TTC549 (cell line): ENCODE measurements at regions not wholly inside any gene's neighbourhood (a gene's known extent, or its start where the extent isn't known, plus 50 kb on each side); places are given as distances from the start of the nearest gene placed in this dataset.
"Not testable (repeated sequence)": the region's sequence is repeated elsewhere in the genome, so short reads cannot be mapped to it uniquely, and the experiment has no call there.

Experiments used
- FAIRE-seq: peaks from 2 replicates; lab custom pipeline; 2012; peaks lifted over from hg19 to GRCh38; lab: Jason Lieb, UNC

DNA sequence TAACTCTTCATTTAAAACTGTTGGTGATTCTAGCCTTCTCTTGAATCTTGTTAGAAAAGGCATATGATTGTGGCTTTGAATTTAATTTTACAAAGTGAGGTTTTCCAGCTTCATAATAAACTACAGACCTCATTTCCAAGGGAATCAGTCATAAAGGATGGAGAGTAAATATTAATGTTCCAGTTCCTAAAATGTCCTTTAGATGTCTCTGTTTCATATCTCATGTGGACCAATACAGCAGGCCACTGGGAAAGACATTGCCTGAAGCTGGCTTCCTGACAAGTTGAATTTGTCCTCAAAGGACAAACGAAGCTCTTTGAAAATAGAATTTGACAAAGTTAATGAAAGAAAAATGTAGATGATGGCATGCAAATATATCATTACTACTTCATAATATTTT, 125.4 kb downstream of the ZNF330 start:
- peak; percentile 11 for FAIRE-seq

DNA sequence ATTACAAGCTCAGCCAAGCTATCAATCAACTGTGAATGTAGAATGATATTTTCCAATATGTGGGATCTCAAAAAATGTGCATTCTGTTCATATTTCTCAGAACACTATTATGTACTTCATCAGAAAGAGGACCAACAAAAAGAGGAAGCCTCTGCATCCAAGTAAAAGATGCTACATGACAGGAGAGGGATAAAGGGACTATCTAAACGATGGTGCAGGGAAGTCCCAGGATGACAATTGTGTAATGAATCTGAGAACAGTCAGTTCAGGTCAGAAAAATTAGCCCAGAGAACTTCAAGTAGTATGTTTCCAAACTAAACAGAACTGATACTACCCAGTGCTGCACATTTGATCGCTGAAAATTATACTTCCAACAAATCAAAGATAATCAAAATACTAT, 127.0 kb downstream of the ZNF330 start:
- no peak for FAIRE-seq

DNA sequence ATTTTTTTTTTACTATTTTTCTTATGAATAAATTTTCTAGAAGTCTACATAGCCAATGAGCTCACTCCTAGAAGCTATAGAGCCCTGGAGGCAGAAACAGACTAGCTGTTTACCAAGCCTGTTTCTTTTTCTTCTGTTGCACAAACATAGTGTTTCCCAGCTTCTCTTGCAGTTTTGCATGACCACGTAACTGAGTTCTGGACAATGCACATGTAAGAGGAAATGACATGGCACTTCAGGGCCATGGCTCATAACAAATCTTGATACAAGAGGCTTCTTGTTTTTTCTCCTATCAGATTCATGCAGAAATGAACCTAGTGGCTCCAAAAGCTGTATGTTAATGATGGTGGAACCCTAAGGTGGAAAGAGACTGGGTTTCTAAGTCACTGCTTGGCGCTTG, 127.4 kb downstream of the ZNF330 start:
- FAIRE-seq = no peak

DNA sequence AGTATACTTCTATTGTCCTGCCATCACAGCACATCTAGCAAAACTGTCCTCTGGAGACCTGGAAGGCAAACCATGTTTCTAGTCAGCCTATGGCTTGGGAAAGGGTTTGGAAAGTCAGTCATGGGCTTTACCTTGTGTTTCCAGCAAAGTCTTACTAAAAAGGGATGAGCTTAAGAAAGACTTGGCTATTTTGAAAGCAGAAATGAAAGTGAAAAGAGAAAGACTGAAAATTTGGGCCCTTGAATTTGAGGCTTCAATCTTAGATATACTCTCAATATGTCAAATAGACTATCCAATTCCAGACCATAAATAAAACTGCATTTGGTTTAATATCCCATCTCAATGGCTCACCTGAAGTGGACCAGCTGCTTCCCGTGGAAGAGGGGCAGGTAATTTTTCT, 127.9 kb downstream of the ZNF330 start:
- no peak for FAIRE-seq

DNA sequence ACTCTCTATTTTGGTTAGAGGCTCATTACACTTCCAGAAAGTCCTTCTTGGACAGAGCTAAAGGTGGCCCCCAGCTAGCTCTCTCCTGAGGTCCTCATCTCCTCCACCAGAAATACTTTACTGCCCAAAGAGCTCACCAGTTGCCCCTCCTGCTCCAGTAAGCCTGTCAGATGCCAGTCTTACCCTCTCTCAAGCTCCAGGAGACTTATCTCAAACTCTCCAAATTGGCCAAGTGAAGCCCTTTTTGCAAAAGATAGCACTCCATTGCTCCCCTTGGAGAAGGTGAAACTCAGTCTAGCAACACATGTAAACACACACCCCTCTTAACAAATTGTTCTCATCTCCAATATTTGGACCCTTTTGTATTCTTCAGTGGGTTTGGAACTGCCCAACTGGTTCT, 128.5 kb downstream of the ZNF330 start:
- FAIRE-seq = no peak

GRCh38 chr4:141350122-141350905, 129.6 kb downstream of the ZNF330 start:
- no peak for FAIRE-seq

GRCh38 chr4:141352331-141352730, 131.6 kb downstream of the ZNF330 start:
- FAIRE-seq = no peak

DNA sequence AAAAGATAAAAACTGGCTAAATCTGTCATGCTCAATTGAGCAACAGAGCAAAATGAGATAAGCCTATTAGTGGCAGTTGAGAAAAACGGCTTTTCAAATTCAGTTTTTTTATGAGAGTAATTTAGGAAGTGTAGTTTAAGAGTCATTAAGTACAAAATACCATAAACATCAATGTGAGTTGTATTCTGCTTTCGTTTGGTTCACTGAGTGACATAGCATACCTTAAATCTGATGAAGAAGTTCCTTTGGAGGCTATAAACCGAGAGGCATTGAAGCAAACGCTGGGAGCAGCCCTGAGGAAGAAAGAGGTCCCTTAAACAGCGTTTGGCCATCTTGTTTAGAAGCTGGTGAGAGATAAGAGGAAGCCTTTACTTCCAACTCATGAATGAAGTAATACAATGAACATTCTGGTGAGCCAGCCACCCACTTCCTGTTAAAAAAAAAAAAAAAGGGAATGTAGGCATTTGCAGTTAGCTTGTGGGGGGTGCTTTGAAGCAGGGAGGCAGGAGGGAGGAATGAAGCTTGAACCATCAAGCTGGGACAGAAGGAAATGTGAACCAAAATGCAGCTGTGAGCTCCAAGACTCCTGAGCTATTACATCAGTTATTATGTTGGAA, 132.3 kb downstream of the ZNF330 start:
- FAIRE-seq = no peak

- no peak for FAIRE-seq
Measured at GRCh38 chr4:141356321-141356962, 135.7 kb downstream of the ZNF330 start.

DNA sequence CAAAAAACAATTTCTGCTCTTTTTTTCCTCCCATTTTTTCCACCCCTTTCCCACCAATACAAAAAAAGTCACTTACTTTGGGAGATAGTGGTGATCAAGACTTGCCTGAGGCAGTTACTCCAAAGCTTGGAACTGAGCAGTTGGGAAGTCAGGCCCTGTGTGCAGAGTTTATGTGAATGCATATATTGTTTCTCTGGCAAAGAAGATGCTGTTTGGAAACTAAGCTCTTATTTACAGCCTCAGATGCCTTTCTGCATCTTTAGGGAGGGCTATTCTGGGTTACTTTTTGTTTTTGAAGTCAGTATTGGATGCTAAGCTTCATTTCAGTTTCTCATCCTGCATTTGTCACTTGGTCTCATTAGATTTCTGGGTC, 136.3 kb downstream of the ZNF330 start:
- no peak for FAIRE-seq

- FAIRE-seq = not testable (repeated sequence)
Measured at GRCh38 chr4:141368241-141368640, 147.5 kb downstream of the ZNF330 start.

GRCh38 chr4:141371206-141371605, 150.5 kb downstream of the ZNF330 start:
- FAIRE-seq = no peak

- FAIRE-seq = no peak
Measured at GRCh38 chr4:141375855-141376254, 155.2 kb downstream of the ZNF330 start.

GRCh38 chr4:141376769-141377168, 156.1 kb downstream of the ZNF330 start:
- no peak for FAIRE-seq

- no peak for FAIRE-seq
Measured at GRCh38 chr4:141387299-141387698, 166.6 kb downstream of the ZNF330 start.

DNA sequence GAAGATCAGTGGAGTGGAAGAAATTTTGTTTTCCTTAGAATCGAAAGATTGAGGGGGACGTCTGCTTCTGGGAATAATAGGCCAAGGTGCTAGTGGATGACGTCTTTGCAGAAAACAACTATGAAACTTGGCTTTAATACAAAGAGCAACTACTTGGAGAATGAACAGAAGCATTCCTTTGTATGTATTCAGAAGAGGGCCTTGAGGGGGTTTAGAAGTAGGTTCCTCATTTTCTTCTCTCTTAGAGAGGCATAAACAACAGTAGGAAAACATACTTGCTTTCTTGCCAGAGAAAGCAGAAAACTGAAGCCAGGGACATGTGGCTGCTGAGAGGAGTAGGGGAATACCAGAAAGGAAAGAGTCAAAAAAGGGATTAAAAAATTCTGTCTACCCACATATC, 167.8 kb downstream of the ZNF330 start:
- FAIRE-seq = no peak

- no peak for FAIRE-seq
Measured at GRCh38 chr4:141389649-141390048, 169.0 kb downstream of the ZNF330 start.

- no peak for FAIRE-seq
Measured at GRCh38 chr4:141390571-141390970, 169.9 kb downstream of the ZNF330 start.

DNA sequence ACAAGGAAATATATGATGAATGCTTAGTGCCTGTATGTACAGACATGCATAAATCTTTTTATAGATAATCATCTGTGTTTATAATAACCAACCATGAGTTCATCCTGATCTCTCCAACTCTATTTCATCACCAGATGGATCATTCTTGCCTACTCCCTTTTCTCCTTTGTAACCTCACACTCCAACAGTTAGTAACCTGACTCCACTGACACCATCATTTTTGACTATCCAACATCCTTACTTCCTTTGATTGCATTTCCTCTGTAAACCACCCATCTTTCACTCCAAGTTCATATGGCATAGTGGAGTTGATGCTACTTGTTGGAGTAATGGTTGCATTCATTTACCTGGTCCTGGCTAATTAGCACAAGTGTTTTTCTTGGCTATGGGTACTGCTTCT, 170.6 kb downstream of the ZNF330 start:
- FAIRE-seq = no peak

- no peak for FAIRE-seq
Measured at GRCh38 chr4:141391771-141392170, 171.1 kb downstream of the ZNF330 start.

DNA sequence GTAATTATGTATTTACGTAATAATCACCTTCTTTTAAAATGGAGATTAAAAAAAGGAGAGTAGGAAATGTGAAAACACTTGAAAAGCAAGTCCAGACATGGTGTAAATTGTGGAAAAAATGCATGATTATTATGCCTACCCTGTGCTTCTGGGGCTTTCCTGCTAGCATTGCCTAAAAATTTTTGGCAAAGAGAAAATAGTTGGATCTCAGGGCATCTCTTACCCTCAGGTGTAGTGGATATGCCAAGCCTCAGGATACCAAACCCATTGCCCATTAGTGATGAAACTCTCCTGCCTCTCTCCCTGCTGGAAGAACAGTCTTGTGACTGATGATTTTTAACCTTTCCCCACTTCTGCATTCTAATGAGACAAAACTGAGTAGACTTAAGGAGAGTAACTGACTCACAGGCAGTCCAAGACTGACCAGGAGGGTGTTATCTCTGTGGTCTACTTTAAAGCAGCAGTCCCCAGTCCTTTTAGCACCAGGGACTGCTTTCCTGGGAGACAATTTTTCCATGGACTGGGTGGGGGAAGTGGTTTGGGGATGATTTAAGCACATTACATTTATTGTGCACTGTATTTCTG, 174.6 kb downstream of the ZNF330 start:
- FAIRE-seq = no peak

DNA sequence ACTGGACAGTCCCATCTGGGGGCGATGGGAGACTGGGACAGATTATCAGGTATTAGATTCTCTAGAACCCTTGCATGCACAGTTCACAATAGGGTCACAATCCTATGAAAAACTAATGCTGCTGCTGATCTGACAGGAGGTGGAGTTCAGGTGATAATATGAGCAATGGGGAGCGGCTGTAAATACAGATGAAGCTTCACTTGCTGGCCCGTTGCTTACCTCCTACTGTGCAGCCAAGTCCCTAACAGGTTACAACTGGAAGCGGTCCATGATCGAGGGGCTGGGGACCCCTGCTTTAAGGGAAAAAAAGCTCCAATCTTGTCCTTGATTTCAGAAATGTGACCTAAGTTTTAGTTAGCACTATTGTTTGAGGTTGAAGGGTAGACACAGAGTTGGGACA, 175.2 kb downstream of the ZNF330 start:
- no peak for FAIRE-seq

GRCh38 chr4:141402712-141403111, 182.0 kb downstream of the ZNF330 start:
- no peak for FAIRE-seq
